ENCODE measurements at regions not wholly inside any gene's neighbourhood (a gene's known extent, or its start where the extent isn't known, plus 50 kb on each side); places are given as distances from the start of the nearest gene placed in this dataset.

- no peak for DNase-seq (ENCODE audit: low spot score)
Observed at GRCh38 chr14:101179691-101180211, 276.2 kb upstream of the RTL1 start.

- no peak for DNase-seq (ENCODE audit: low spot score)
Observed at GRCh38 chr14:101181446-101182313, 278.2 kb upstream of the RTL1 start.

GRCh38 chr14:101182476-101182875 lies 279.0 kb upstream of the RTL1 start:
- DNase-seq (ENCODE audit: low spot score): no peak

DNA sequence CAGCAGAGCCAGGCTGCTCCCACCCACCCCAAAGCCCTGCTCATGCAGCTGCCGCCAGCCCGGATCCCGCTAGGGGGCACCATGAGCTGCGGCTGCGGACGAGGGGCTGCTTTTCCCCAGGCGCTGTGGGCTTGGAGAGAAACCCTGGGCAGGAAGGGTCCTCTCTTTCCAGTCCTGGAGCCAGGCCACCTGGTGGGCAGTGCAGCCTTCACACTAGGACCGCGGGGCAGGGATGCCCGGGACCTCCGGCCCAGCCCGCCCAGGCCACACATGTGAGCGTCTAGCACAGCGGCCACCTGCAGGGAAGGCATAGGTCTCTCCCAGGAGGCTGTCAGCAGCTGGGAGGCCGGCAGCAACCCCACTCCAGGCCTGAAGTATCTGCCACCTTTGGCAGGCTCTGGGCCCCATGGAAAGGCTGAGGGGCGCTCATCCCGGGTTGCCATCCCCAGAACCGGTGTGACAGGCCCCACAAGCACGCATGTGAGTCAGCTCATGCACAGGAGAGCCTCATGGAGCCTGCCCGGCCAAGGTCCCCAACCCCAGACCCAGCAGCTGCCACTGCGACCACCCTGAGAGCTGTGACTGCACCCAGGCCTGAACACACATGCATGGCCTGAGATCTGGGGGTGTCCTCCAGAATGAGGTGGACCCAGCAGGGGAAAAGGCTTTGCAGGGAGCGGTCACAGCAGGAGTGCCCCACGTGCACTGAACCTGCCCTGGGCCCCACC lies 280.0 kb upstream of the RTL1 start:
- no peak for DNase-seq (ENCODE audit: low spot score)

- no peak for DNase-seq (ENCODE audit: low spot score)
Observed at GRCh38 chr14:101184104-101184455, 280.6 kb upstream of the RTL1 start.

DNA sequence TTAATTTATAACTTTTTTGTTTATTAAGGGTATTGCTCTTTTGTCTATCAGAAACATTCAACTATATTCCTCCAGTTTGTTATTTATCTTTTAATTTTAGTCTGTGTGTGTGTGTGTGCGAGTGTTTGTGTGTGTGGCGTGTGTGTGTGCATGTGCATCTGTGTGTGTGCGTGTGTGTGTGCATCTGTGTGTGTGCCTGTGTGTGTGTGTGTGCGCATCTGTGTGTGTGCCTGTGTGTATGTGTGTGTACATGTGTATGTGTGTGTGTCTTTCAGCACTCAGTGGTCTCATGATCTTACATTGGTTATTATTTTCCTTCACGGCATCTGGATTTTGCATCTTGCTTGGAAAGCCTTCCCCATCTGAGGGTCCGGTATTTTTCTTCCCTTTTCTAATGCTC lies 281.1 kb upstream of the RTL1 start:
- DNase-seq (ENCODE audit: low spot score): no peak

- no peak for DNase-seq (ENCODE audit: low spot score)
Observed at GRCh38 chr14:101185073-101185835, 281.7 kb upstream of the RTL1 start.

GRCh38 chr14:101185946-101186345 lies 282.4 kb upstream of the RTL1 start:
- DNase-seq (ENCODE audit: low spot score): no peak

DNA sequence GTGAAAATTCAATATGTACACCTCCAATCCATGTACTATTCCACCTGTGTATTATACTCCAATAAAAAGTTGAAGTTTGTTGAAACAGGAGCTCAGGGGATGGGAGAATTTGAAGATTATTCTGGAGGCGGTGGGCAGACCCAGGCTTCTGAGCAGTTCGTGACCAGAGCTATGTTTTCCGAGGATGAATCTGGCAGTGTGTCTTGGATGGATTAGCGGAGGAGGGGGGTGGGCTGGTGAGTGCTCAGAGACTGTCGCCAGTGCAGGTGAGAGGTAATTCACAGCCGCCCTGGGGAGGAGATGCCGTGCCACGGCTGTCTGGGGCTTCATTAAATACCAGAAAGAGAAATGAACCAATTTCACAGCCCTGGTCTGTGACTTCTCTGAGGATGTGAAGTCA lies 283.0 kb upstream of the RTL1 start:
- DNase-seq (ENCODE audit: low spot score): no peak

DNA sequence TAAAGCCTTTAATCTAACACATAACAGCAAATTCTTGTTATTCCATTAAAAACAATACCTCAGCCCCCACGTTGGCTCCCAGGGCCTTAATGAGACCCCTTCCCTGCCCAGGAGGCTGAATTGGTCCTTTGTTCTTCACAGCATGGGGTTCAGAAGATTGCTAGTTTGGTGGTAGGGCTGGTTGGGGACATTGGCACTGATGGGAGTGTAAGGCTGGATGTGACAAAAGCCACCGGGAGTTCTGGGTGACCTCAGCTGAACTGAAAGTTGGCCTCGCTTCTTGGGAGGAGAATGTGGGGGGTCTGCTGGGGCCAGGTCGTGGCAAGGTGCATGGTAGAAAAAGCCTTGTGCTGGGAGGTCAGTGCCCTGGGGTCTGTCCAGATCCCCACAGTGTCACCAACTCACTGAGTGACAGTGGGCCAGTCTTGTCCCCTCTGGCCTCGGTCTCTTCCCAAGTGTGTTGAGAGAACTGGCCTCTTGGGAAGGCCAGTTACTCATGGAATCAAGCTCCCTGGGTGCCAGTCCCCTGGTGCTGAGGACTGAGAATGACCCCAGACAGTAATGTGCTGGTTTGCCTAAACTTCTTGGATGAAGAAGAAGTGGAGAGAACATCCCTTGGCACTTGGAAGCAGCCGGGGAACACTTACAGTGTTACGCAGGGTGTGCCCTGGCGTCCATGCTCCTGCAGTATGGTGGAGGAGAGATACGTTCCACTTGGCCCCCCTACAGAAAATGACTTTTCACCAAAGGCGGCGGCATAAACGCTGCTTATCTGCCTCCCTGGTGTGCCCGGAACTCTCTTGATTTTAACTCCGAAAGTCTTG lies 283.7 kb upstream of the RTL1 start:
- DNase-seq (ENCODE audit: low spot score): no peak

DNA sequence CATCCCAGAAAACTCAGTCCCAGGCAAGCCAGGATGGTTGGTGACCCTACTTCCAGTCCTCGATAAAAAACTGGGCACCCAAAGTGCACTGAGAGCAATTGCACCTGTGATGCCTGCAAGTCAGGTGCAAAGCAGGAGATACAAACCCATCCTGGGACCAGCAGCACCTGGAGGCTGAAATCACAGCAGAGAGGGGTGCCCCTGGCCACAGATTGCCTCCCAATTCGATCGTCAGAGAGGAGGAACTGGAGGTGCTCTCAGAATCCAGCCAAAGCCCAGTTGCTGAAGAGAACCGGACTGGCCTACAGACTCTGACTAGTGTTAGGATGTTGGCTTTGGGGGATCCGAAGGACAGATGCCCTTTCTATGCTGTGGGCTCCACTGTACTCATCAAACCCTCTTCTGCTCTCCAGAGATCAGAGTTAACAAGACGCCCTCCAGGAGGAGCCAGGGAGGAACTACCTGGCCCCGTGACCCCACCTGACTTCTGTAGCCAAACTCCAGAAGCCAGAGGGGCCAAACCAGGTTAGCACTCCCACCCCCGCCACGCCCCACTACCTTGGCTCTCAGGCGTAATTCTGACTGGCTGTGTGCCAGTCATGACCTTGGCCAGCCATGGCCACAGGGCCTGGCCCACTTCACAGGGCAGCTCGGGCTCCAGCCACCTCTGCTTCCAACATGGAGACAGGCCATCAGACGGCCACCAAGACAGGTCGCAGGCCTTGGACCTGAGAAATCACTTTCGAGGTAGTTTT lies 284.5 kb upstream of the RTL1 start:
- no peak for DNase-seq (ENCODE audit: low spot score)

DNA sequence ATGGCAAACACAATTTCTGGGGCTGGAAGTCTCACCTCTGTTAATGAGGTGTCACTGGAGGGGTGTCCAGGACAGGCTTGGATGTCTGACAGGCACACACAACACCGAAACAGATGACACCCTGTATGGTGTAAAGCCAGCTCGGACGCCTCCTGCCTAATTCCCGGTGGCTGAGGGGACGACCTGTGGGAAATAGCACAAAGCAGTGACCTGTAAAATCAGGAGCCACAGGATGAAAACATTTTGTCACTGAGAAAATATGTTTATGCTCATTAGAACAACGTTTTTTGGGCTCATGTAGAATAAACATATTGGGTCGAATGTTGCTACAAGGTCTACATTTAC lies 285.0 kb upstream of the RTL1 start:
- no peak for DNase-seq (ENCODE audit: low spot score)

GRCh38 chr14:101189266-101189665 lies 285.7 kb upstream of the RTL1 start:
- no peak for DNase-seq (ENCODE audit: low spot score)

DNA sequence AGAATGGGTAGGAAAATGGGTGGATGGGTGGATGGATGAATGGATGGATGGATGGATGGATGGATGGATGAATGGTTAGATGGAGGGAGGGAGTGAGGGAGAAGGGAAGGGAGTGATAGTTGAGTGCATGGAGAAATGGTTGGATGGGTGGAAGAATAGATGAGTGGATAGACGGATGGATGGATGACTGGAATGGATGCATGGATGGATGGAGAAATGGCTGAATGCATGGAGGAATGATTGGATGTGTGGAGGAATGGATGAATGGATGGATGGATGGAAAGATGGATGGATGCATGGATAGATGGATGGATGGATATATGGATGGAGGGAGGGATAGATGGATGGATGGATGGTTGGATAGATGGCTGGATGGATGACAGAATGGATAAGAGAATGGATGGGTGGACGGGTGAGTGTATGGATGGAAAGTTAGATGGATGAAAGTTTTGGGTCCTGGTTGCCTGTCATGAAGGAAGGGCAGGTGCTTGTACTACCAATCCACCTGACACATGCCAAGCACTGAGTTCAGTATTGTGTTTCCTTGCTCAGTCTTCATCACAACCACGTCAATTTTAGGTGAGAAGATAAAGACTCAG lies 286.5 kb upstream of the RTL1 start:
- DNase-seq (ENCODE audit: low spot score): no peak

DNA sequence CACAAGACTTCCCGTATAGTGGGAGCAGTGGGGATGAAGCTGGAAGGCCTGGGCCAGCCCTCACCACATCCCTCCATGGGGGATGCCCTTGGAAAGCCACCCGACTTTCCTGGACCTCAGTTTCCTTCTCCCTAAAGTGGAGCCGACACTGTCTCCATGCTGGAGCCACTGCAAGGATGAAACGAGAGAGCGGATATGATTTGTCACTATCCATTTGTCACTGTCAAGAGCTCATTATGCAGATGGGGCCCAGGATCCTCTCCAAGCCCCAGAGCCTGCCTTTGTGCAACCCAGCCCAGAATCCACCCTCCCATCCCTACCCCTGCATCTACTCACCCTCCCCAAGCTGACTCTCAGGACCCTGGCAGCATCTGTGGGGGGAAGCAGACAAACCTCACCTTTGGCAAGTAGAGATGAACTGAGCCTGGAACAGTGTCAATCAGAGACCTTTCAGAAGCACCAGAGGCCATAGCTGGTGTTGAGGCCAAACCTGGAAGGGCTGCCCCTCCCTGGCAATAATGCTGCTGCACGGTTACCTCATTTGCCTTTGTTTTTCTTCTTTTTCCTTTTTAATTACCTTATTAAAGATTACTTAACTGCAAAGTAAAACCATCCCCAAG lies 287.7 kb upstream of the RTL1 start:
- DNase-seq (ENCODE audit: low spot score): no peak

DNA sequence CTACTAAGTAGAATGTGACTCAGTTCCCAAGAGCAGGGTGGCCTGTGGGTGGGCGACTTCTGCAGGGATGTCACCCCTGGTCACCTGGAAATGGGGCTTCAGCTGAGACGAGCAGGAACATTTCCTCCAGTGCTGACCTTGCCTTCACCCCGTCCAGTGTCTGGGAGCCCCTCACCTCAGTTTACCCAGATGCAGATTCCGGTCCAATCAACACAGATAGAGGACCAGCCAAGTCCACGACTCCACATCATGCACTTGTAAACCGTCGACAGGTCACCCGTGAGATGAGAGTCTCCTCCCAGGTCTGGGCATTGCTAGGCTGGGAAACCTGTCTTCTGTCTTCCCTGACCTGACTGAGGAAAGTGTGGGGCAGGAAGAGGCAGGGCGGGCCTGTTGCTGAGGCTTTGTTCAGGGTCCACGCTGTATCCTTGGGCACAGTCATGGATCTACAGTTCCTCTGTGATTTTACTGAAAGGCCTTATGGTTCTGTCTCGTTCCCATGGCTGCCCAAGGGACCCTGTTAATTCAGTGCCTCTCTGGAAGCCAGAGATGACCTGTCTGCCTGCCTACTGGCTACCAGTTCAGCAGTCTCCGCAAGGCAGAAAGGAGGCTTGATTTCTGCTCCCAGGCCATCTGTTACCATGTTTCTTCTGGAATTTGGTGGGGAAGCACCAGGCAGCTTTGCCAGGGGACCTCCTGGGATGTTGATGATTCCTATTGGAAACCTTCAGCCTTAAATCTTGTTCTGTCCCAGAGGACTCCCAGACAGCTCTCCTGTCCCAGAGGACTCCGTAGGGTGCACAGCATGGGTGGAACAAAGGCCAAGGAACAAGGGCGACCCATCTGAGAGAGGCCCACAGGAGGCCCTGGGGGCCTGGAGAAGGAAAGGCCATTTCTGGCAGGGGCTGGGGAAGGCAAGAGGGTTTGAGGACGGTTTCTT lies 288.5 kb upstream of the RTL1 start:
- no peak for DNase-seq (ENCODE audit: low spot score)

- DNase-seq (ENCODE audit: low spot score): no peak
Observed at GRCh38 chr14:101192661-101193000, 289.1 kb upstream of the RTL1 start.

- DNase-seq (ENCODE audit: low spot score): no peak
Observed at GRCh38 chr14:101193106-101193844, 289.8 kb upstream of the RTL1 start.

Measured in LoVo (cell line).